ENCODE measurements at regions not wholly inside any gene's neighbourhood (a gene's known extent, or its start where the extent isn't known, plus 50 kb on each side); places are given as distances from the start of the nearest gene placed in this dataset.

- Histone ChIP-seq H2AFZ (ENCODE audit: low read depth, low read length) (no peak overlapping the region), H4K20me1 (replicated peaks; ENCODE audit: control insufficient read depth, insufficient read depth, low read length) (no peaks in the 10 kb centered on the region), H3K9me1 (ENCODE audit: control insufficient read depth, insufficient read depth, low read length) (no peaks in the 10 kb centered on the region), H3K27ac (ENCODE audit: extremely low read depth, low read depth, low read length) (no peak overlapping the region), H3K9ac (ENCODE audit: insufficient read depth in 1 of 2, low read depth in 2 of 2, low read length in 2 of 2) (no peak overlapping the region), H3K36me3 (ENCODE audit: control insufficient read depth, insufficient read depth, low read length) (no peaks in the 10 kb centered on the region), H3K4me1 (replicated peaks in 1 of 2; ENCODE audit: control insufficient read depth in 2 of 2, insufficient read depth in 2 of 2, low read length in 2 of 2) (no peaks in the 10 kb centered on the region), H3K4me3 (no peak overlapping the region), H3K79me2 (ENCODE audit: control insufficient read depth, insufficient read depth, low read length) (no peaks in the 10 kb centered on the region), H3K27me3 (ENCODE audit: control insufficient read depth in 2 of 2, insufficient read depth in 2 of 2, low read length in 2 of 2) (no peaks in the 10 kb centered on the region), H3K4me2 (ENCODE audit: insufficient read depth, low read length) (no peak overlapping the region), H3K9me3 (replicated peaks; ENCODE audit: control insufficient read depth, insufficient read depth, low read depth, low read length) (no peaks in the 10 kb centered on the region)
- ATAC-seq (no peak), FAIRE-seq (no peak), DNase-seq (ENCODE audit: extremely low read depth in 1 of 4, low spot score in 3 of 4) (no peak)
- in situ Hi-C loops (cut with MboI), result no loop called here
- ChIA-PET POLR2A (no interaction called here), CTCF (ENCODE audit: low intra/inter-chr PET ratio) (no interaction called here)
- intact Hi-C loops (cut with micrococcal nuclease), result no loop called here
- BruUV-seq (replicated peaks), result no TSS peak
- WGBS (ENCODE audit: insufficient coverage, low coverage, missing lambda C conversion rate), result 0% methylated on average over 1 of the region's 1 CpG
- TF ChIP-seq PKNOX1 (IDR thresholded peaks at IDR 0.05) (no peak), ATF1 (CRISPR knock-in tag; IDR thresholded peaks at IDR 0.05) (no peak), ATF1 (tag; IDR thresholded peaks at IDR 0.05) (no peak), NEUROD1 (IDR thresholded peaks at IDR 0.05; ENCODE audit: borderline replicate concordance, low read depth, low read length, partially characterized antibody) (no peak), POLR2B (IDR thresholded peaks at IDR 0.05; ENCODE audit: low read depth, partially characterized antibody) (no peak), SP1 (CRISPR knock-in tag; IDR thresholded peaks at IDR 0.05) (no peak), RHOXF2B (CRISPR knock-in tag; conservative IDR thresholded peaks at IDR 0.05) (no peak), CAMTA2 (CRISPR knock-in tag; conservative IDR thresholded peaks at IDR 0.05) (no peak), HNRNPUL1 (IDR thresholded peaks at IDR 0.05; ENCODE audit: low read length) (no peak), ZNF3 (CRISPR knock-in tag; IDR thresholded peaks at IDR 0.05) (no peak), ZSCAN29 (IDR thresholded peaks at IDR 0.05) (no peak), HEY1 (CRISPR knock-in tag; IDR thresholded peaks at IDR 0.05; ENCODE audit: borderline replicate concordance) (no peak), SLC30A9 (CRISPR knock-in tag; IDR thresholded peaks at IDR 0.05) (no peak)
- TF ChIP-seq, protein P1, sequence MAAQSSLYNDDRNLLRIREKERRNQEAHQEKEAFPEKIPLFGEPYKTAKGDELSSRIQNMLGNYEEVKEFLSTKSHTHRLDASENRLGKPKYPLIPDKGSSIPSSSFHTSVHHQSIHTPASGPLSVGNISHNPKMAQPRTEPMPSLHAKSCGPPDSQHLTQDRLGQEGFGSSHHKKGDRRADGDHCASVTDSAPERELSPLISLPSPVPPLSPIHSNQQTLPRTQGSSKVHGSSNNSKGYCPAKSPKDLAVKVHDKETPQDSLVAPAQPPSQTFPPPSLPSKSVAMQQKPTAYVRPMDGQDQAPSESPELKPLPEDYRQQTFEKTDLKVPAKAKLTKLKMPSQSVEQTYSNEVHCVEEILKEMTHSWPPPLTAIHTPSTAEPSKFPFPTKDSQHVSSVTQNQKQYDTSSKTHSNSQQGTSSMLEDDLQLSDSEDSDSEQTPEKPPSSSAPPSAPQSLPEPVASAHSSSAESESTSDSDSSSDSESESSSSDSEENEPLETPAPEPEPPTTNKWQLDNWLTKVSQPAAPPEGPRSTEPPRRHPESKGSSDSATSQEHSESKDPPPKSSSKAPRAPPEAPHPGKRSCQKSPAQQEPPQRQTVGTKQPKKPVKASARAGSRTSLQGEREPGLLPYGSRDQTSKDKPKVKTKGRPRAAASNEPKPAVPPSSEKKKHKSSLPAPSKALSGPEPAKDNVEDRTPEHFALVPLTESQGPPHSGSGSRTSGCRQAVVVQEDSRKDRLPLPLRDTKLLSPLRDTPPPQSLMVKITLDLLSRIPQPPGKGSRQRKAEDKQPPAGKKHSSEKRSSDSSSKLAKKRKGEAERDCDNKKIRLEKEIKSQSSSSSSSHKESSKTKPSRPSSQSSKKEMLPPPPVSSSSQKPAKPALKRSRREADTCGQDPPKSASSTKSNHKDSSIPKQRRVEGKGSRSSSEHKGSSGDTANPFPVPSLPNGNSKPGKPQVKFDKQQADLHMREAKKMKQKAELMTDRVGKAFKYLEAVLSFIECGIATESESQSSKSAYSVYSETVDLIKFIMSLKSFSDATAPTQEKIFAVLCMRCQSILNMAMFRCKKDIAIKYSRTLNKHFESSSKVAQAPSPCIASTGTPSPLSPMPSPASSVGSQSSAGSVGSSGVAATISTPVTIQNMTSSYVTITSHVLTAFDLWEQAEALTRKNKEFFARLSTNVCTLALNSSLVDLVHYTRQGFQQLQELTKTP (IDR thresholded peaks at IDR 0.05; ENCODE audit: low read depth in 1 of 2, partially characterized antibody in 2 of 2), result no peak
- TF ChIP-seq, protein P2, sequence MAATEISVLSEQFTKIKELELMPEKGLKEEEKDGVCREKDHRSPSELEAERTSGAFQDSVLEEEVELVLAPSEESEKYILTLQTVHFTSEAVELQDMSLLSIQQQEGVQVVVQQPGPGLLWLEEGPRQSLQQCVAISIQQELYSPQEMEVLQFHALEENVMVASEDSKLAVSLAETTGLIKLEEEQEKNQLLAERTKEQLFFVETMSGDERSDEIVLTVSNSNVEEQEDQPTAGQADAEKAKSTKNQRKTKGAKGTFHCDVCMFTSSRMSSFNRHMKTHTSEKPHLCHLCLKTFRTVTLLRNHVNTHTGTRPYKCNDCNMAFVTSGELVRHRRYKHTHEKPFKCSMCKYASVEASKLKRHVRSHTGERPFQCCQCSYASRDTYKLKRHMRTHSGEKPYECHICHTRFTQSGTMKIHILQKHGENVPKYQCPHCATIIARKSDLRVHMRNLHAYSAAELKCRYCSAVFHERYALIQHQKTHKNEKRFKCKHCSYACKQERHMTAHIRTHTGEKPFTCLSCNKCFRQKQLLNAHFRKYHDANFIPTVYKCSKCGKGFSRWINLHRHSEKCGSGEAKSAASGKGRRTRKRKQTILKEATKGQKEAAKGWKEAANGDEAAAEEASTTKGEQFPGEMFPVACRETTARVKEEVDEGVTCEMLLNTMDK (IDR thresholded peaks at IDR 0.05; ENCODE audit: borderline replicate concordance, insufficient read depth, low read depth, low read length, poor library complexity, severe bottlenecking), result no peak
- TF ChIP-seq, protein P3, sequence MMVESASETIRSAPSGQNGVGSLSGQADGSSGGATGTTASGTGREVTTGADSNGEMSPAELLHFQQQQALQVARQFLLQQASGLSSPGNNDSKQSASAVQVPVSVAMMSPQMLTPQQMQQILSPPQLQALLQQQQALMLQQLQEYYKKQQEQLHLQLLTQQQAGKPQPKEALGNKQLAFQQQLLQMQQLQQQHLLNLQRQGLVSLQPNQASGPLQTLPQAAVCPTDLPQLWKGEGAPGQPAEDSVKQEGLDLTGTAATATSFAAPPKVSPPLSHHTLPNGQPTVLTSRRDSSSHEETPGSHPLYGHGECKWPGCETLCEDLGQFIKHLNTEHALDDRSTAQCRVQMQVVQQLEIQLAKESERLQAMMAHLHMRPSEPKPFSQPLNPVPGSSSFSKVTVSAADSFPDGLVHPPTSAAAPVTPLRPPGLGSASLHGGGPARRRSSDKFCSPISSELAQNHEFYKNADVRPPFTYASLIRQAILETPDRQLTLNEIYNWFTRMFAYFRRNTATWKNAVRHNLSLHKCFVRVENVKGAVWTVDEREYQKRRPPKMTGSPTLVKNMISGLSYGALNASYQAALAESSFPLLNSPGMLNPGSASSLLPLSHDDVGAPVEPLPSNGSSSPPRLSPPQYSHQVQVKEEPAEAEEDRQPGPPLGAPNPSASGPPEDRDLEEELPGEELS (CRISPR knock-in tag; IDR thresholded peaks at IDR 0.05; ENCODE audit: borderline replicate concordance), result no peak
Observed at GRCh38 chr5:82959466-82959865, 117.7 kb downstream of the TMEM167A start.
